Activated CD8-positive, alpha-beta memory T cell treated with anti-CD3 and anti-CD28 coated beads, Interleukin-2, amount 10 ng/mL, durations not matched to agents 7 days and 5 days (primary cell): ENCODE measurements at regions not wholly inside any gene's neighbourhood (a gene's known extent, or its start where the extent isn't known, plus 50 kb on each side); places are given as distances from the start of the nearest gene placed in this dataset.

ENCODE experiments used
- ATAC-seq: fragments of 150-1000 bp; cut with Tn5 transposase; one replicate; pipeline ENCODE4 v1.10.0; 2021; ENCODE audit warnings: moderate library complexity
- CTCF ChIA-PET: fragments of 350-600 bp; sonication (Branson Sonifier 250); formaldehyde crosslinking; loops from one replicate; lab custom pipeline; 2021; ENCODE audit warnings: antibody characterized with exemption; lab: Charles Lee
- DNase-seq: peaks from one replicate; pipeline ENCODE4 v3.0.0-alpha.2; 2020
- H3K27ac Mint-ChIP-seq: one replicate; pipeline ENCODE4 v1.8.0; 2021; ENCODE audit warnings: mild to moderate bottlenecking, mixed read lengths
- H3K27me3 Mint-ChIP-seq: one replicate; pipeline ENCODE4 v1.8.0; 2021; ENCODE audit warnings: mixed read lengths
- H3K36me3 Mint-ChIP-seq: one replicate; pipeline ENCODE4 v1.8.0; 2021; ENCODE audit warnings: mild to moderate bottlenecking, mixed read lengths
- H3K4me1 Mint-ChIP-seq: one replicate; pipeline ENCODE4 v1.8.0; 2021; ENCODE audit warnings: mixed read lengths
- H3K4me3 Mint-ChIP-seq: one replicate; pipeline ENCODE4 v1.8.0; 2021; ENCODE audit warnings: mild to moderate bottlenecking, moderate library complexity, mixed read lengths
- H3K9me3 Mint-ChIP-seq: one replicate; pipeline ENCODE4 v1.8.0; 2022; ENCODE audit warnings: low read depth, mixed read lengths

DNA sequence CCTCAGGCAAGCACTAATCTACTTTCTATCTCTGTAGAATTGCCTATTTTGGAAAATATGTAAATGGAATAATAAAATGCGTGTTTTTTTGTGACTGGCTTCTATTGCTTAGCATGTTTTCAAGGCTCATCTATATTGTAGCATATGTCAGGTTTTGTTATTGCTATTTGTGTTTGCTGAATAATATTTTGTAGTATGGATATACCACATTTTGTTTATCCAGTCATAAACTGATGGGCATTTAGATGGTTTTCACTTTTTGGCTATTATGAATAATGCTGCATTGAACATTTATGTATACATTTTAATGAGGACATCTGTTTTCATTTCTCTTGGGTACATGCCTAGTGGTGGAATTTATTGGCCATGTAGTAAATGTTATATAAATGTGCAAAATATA lies 183.3 kb upstream of the ZP4 start:
- CTCF ChIA-PET: no interaction called here

DNA sequence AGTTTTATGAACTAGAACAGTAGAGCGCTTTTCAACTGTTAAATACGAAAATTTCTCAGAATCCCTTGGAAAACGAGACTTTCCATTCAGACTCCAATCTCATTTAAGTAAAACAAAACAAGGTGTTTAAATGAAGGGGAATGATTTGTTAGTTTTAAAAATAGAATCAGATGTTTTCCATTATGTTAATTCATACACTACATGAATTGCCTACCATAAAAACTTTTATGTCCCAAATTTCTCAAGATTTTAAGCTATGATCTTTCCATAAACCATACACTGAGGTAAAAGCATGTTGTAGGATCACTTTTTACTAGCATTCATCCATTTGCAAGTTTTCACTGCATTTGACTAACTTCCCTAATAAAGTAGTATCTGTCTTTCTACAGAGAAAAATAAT lies 180.3 kb upstream of the ZP4 start:
- Mint-ChIP-seq H3K27me3 (no peaks in the 10 kb centered on the region), H3K4me3 (no peak overlapping the region), H3K4me1 (no peaks in the 10 kb centered on the region), H3K36me3 (no peaks in the 10 kb centered on the region), H3K9me3 (no peaks in the 10 kb centered on the region), H3K27ac (no peak overlapping the region)
- no peak for ATAC-seq
- DNase-seq: no peak
- CTCF ChIA-PET: no interaction called here

More for the DNA sequence above, 183.3 kb upstream of the ZP4 start:
- ATAC-seq (no peak), DNase-seq (no peak)
- H3K9me3 Mint-ChIP-seq: no peaks in the 10 kb centered on the region
- H3K4me3 Mint-ChIP-seq: no peak overlapping the region
- H3K27ac Mint-ChIP-seq: no peak overlapping the region
- no peaks in the 10 kb centered on the region for H3K36me3 Mint-ChIP-seq
- H3K27me3 Mint-ChIP-seq: no peaks in the 10 kb centered on the region
- no peaks in the 10 kb centered on the region for H3K4me1 Mint-ChIP-seq

DNA sequence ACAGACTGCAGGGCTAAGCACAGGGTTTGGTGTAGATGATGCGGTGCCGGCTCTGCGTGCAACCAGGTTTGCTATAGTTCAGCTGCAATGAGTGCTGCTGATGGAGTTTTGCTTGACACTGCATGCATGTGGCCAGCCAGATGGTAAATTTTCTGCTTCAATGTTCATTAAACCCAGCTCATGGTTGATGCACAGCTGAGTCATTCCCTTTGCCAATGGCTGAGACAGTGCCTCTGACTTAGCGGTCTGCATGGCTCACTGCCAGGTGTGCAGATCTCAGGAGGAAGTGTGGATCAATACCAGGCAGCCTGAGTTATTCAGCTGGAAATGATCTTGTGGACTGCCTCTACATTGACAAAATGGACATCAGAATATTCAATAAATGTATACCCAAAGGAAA lies 172.7 kb upstream of the ZP4 start:
- no peak for DNase-seq
- Mint-ChIP-seq H3K4me3 (no peak overlapping the region), H3K36me3 (no peaks in the 10 kb centered on the region), H3K27me3 (no peaks in the 10 kb centered on the region), H3K27ac (no peak overlapping the region), H3K9me3 (no peaks in the 10 kb centered on the region), H3K4me1 (no peaks in the 10 kb centered on the region)
- CTCF ChIA-PET: no interaction called here
- no peak for ATAC-seq

DNA sequence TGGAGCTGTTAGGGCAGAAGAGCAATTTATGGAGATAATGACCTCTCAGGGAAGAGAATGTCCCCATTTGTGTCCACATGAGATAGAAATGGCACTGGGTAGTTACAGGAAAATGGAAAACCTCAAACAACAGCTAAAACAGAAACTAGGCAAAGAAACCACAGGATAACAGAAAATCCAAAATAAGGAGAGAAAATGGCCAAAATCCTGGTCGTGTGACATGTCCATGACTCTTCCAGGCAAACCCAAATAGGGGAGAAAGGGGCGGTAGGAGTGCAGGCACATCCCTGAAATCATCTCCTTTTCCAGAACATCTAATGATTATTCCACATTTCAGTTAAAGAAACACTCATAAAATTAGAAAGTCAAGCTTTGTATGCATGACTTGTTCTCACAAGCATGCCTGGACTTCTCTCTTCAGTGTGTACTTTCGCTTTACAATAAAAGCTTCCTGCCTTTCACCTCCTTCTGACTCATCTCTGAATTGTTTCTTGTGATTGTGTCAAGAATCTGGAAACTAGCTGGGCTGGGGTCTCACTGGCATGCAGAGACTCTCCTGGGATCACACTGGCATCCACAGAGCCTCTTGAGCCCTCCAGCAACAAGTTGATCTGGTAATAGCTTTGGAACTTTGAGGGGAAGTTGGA lies 171.4 kb upstream of the ZP4 start:
- Mint-ChIP-seq H3K4me3 (no peak overlapping the region), H3K9me3 (peaks cover 3% of the 10 kb centered on the region)
- ATAC-seq: no peak

DNA sequence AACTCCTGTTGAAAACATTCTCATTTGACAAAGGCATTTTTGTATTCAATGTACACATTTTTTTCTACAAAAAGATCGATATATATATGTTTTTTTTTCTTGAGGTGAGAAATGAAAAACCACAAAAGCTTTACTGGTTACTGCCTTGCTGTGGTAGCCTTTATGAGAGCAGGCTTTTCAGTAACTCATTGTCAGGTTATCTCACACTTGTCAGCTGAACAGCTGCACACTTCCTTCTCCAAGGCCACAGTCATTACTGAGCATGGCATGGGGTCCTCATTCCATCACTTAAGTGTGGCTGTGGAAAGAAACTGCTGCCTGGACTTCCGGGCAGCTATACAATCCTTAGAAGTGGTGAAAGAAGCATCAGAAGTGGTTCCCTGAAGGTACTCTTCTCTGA lies 169.3 kb upstream of the ZP4 start:
- no peak for DNase-seq
- no peaks in the 10 kb centered on the region for H3K27me3 Mint-ChIP-seq
- CTCF ChIA-PET: no interaction called here
- no peak overlapping the region for H3K4me3 Mint-ChIP-seq
- no peak overlapping the region for H3K27ac Mint-ChIP-seq
- H3K36me3 Mint-ChIP-seq: no peaks in the 10 kb centered on the region
- H3K4me1 Mint-ChIP-seq: no peaks in the 10 kb centered on the region
- H3K9me3 Mint-ChIP-seq: peaks cover 3% of the 10 kb centered on the region
- no peak for ATAC-seq

More for the DNA sequence above, 171.4 kb upstream of the ZP4 start:
- H3K27me3 Mint-ChIP-seq: no peaks in the 10 kb centered on the region
- no peaks in the 10 kb centered on the region for H3K4me1 Mint-ChIP-seq
- no peak for DNase-seq
- H3K27ac Mint-ChIP-seq: no peak overlapping the region
- CTCF ChIA-PET: no interaction called here
- H3K36me3 Mint-ChIP-seq: no peaks in the 10 kb centered on the region

DNA sequence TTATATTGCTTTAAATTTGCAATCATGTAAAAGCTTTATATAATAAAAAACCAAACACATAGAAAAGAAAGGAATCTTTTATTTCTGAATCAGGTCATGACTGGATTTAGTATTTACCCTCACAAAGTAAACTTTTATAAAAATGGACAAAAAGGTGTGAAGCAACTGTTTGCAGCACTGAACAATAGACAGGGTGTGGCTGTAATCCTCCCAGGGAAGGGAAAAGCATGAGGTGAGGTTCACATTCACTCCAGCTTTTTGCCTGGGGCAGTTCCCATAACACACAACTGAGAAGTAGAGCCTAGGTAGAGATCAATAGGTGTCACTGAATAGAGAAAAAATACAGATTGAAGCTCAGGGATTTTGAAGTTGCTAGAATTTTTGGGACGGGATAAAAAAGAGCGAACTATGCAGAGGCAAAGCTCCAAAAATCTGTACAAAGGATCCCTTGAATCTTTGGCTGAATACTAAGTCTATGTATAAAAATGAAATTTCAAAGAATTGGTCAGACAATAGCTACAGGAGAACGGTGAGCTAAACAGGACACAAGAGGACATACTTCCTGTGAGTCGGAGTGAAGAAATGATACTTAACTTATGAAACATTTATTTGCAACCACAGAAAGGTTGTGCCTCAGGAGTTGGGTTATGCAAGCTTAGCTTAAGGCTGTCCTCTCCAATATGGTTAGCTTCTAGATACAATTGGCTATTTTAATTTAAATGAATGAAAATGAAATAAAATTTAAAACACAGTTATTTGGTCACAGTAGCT lies 162.0 kb upstream of the ZP4 start:
- H3K36me3 Mint-ChIP-seq: no peaks in the 10 kb centered on the region
- H3K4me1 Mint-ChIP-seq: no peaks in the 10 kb centered on the region
- no peak for DNase-seq
- ATAC-seq: no peak
- H3K27ac Mint-ChIP-seq: no peak overlapping the region
- H3K27me3 Mint-ChIP-seq: no peaks in the 10 kb centered on the region
- peaks cover 3% of the 10 kb centered on the region for H3K9me3 Mint-ChIP-seq
- CTCF ChIA-PET: no interaction called here
- no peak overlapping the region for H3K4me3 Mint-ChIP-seq

DNA sequence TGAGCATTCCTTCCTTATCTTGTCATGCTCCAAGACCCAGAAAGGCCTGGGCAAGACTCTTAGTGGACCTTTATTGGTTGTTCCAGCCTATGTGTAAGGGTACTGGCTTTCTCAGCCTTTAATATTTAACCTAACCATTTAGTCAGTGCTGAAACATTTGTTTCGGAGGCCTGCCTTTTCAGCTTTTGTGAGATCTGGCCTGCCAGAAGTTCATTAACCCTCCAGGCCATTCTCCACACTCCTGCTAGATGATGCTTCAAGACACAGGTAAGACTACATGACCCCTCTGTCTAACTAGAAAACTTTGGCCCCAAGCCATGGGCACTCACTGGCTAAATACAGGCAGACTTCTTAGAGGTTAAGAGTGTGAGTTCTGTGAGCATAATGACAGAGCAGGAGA lies 138.4 kb upstream of the ZP4 start:
- DNase-seq: no peak
- H3K27me3 Mint-ChIP-seq: no peaks in the 10 kb centered on the region
- CTCF ChIA-PET: no interaction called here

DNA sequence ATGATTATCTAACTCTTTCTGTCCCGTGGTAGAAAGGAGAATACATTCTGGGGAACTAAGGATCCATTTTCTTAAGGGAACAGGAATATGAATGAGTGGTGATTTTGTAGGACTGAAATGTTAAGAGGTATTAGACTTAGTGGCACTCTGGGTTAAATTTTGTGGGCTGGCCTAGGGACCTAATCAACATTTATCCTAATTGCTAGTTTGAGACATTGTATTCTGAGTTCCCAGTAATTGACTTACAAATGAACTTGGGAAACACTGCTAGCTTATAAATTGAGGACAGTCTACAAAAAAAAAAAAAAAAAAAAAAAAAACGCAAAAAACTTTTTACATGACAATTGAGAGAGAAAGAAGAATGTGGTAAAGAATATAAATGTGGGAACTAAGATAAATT lies 136.6 kb upstream of the ZP4 start:
- no peak overlapping the region for H3K27ac Mint-ChIP-seq
- ATAC-seq: no peak
- no peaks in the 10 kb centered on the region for H3K4me1 Mint-ChIP-seq
- no peak for DNase-seq
- CTCF ChIA-PET: no interaction called here
- H3K9me3 Mint-ChIP-seq: peaks cover 7% of the 10 kb centered on the region
- no peaks in the 10 kb centered on the region for H3K27me3 Mint-ChIP-seq
- no peaks in the 10 kb centered on the region for H3K36me3 Mint-ChIP-seq
- H3K4me3 Mint-ChIP-seq: no peak overlapping the region

More for the DNA sequence above, 138.4 kb upstream of the ZP4 start:
- H3K36me3 Mint-ChIP-seq: no peaks in the 10 kb centered on the region
- ATAC-seq: no peak
- no peak overlapping the region for H3K27ac Mint-ChIP-seq
- peaks cover 9% of the 10 kb centered on the region for H3K9me3 Mint-ChIP-seq
- H3K4me3 Mint-ChIP-seq: no peak overlapping the region
- no peaks in the 10 kb centered on the region for H3K4me1 Mint-ChIP-seq

DNA sequence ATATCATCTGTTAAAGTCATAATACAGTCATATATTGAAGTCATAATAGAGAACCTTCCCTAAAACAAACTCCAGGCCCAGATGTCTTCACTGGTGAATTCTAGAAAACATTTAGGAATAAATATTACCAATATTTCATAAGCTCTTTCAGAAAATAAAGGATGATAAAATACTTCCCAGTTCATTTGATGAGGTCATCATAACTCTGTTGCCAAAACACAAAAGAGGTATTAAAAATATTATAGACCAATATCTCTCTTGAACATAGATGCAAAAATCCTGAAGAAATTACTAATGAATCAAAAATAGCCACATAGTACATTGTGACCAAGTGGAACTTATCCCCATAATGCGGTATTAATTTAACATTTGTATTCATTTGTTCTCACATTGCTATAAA lies 132.4 kb upstream of the ZP4 start:
- no peak for DNase-seq
- Mint-ChIP-seq H3K4me3 (no peak overlapping the region), H3K36me3 (no peaks in the 10 kb centered on the region), H3K27me3 (no peaks in the 10 kb centered on the region), H3K9me3 (peaks cover 14% of the 10 kb centered on the region), H3K27ac (no peak overlapping the region), H3K4me1 (no peaks in the 10 kb centered on the region)
- no peak for ATAC-seq
- CTCF ChIA-PET: no interaction called here

DNA sequence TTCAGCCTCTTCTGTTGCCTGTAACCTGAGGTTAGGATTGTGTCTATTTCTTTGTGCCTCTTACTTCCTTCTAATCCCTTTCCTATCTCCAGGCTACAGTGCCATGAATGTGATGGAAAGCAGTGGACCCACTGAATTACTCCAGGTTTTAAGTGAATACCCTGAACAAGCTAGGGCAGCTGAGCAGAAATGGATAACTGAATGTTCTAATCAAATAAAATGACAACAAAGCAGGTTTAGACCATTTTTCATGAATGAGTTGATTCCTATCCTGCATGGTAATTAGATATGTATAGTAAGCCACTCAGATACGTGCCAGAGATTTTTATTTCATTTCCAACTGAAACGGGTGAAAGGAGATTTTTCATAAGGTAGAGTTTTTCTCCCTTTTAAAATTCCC lies 127.5 kb upstream of the ZP4 start:
- no peak for ATAC-seq
- peaks cover 26% of the 10 kb centered on the region for H3K9me3 Mint-ChIP-seq
- no peak overlapping the region for H3K4me3 Mint-ChIP-seq
- CTCF ChIA-PET: no interaction called here
- no peaks in the 10 kb centered on the region for H3K4me1 Mint-ChIP-seq
- no peaks in the 10 kb centered on the region for H3K36me3 Mint-ChIP-seq
- no peaks in the 10 kb centered on the region for H3K27me3 Mint-ChIP-seq
- no peak overlapping the region for H3K27ac Mint-ChIP-seq
- DNase-seq: no peak

DNA sequence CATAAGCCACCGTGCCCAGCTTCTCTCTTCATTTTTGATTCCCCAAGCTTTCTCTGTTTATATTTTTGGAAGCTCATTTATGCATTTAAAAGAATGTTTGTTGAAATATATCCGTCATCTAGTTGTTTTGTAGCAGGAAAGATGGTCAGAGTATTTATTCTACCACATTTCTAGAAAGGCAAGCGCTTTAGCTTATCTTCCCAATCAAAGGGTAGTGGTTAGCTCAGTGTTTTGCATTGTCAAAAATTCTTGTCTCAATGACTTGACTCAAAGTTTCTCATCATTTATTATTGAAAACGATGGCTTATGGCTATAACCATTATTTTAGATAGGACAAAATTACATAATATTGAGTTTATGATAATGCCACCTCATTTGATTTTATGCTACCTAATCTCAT lies 116.1 kb upstream of the ZP4 start:
- Mint-ChIP-seq H3K36me3 (no peaks in the 10 kb centered on the region), H3K27ac (no peak overlapping the region), H3K9me3 (no peaks in the 10 kb centered on the region), H3K27me3 (no peaks in the 10 kb centered on the region), H3K4me3 (no peak overlapping the region), H3K4me1 (no peaks in the 10 kb centered on the region)
- CTCF ChIA-PET: no interaction called here
- no peak for DNase-seq
- no peak for ATAC-seq

DNA sequence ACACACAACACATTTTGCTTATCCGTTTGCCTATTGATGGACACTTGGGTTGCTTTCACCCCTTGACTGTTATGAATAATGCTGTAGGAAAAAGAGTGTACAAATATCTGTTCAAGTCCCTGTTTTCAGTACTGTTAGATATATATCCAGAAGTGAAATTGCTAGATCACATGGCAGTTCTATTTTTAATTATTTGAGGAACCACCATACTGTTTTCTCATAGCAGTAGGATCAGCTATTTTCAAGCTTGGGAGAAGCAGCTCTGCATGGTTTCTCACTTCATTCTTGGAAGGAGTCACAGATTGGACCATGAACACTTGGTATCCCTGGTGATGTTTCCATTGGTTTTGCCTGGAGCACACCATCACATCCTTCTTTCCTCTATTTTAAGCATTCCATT lies 114.4 kb upstream of the ZP4 start:
- H3K27ac Mint-ChIP-seq: no peak overlapping the region
- ATAC-seq (no peak), DNase-seq (no peak)
- H3K27me3 Mint-ChIP-seq: no peaks in the 10 kb centered on the region
- H3K4me1 Mint-ChIP-seq: no peaks in the 10 kb centered on the region
- no peaks in the 10 kb centered on the region for H3K36me3 Mint-ChIP-seq
- CTCF ChIA-PET: no interaction called here
- no peaks in the 10 kb centered on the region for H3K9me3 Mint-ChIP-seq
- H3K4me3 Mint-ChIP-seq: no peak overlapping the region

DNA sequence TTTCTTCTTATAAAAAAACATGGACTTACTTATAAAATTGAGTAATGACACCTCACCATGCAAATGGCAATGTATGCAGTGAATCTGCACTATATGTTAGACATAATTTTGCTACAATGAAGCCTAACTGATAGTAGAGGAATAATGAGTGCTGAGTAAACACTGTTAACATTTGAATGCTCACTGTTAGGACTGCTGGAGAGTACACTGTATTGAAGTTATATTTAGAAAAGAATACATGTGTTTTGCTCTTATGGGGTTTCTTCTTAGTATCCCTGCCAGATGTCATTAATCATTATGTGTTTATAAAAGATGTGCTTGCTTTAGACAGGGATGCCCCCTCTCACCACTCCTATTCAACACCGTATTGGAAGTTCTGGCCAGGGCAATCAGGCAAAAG lies 111.1 kb upstream of the ZP4 start:
- Mint-ChIP-seq H3K27ac (no peak overlapping the region), H3K4me1 (no peaks in the 10 kb centered on the region), H3K27me3 (no peaks in the 10 kb centered on the region), H3K36me3 (no peaks in the 10 kb centered on the region), H3K9me3 (peaks cover 2% of the 10 kb centered on the region), H3K4me3 (no peak overlapping the region)
- DNase-seq: no peak
- CTCF ChIA-PET: no interaction called here
- ATAC-seq: no peak

DNA sequence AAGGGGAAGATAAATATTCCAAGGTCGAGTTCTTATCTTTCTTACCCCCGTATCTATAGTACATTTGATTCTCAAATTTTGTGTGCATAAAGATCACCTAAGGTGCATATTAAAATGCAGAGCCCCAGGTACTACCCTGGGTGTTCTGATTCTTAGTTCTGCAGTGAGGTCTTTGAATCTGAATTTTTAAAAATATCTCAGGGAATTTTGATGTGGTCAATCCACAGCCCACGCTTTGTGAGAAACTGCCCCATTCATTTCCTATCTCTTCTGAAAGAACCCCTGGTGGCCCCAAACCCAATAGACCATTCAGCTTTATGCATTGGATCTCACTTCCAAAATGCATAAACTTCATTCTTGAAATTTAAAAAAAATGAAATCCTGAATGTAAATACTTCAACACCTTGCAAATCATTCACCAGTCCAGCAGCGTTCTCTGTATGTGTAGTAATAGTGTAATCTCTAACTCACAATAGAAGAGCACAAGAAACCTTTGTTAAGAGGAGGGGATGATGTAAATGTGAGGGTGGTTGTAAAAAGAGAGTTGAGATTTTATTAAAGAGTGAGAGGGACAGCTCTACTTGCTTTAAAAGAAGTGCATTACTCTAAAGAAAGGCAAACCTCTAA lies 108.8 kb upstream of the ZP4 start:
- CTCF ChIA-PET: no interaction called here
- Mint-ChIP-seq H3K9me3 (peaks cover 4% of the 10 kb centered on the region), H3K4me3 (no peak overlapping the region), H3K27me3 (no peaks in the 10 kb centered on the region), H3K36me3 (no peaks in the 10 kb centered on the region), H3K27ac (no peak overlapping the region), H3K4me1 (no peaks in the 10 kb centered on the region)
- DNase-seq (no peak), ATAC-seq (no peak)
